ENCODE measurements at regions not wholly inside any gene's neighbourhood (a gene's known extent, or its start where the extent isn't known, plus 50 kb on each side); places are given as distances from the start of the nearest gene placed in this dataset.

DNA sequence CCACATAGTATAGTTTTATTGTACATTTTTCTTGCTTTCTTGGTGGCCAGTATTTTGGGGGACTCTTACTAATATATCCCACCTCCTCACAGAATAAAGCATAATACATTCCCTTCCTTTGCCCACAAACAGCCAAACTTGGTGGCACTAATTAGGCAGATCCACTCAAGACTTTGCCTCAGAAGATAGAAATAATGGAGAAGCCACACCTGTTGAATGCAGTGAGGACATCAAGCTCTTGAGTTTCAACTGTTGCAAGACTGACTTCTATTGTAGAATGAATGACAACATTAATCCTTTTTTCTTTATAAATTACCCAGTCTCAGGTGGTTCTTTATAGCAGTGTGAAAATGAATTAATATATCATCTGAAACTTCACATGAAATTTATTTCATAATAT, 1183.6 kb upstream of the ATXN8OS start:
- TF ChIP-seq, protein P1, sequence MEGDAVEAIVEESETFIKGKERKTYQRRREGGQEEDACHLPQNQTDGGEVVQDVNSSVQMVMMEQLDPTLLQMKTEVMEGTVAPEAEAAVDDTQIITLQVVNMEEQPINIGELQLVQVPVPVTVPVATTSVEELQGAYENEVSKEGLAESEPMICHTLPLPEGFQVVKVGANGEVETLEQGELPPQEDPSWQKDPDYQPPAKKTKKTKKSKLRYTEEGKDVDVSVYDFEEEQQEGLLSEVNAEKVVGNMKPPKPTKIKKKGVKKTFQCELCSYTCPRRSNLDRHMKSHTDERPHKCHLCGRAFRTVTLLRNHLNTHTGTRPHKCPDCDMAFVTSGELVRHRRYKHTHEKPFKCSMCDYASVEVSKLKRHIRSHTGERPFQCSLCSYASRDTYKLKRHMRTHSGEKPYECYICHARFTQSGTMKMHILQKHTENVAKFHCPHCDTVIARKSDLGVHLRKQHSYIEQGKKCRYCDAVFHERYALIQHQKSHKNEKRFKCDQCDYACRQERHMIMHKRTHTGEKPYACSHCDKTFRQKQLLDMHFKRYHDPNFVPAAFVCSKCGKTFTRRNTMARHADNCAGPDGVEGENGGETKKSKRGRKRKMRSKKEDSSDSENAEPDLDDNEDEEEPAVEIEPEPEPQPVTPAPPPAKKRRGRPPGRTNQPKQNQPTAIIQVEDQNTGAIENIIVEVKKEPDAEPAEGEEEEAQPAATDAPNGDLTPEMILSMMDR (IDR thresholded peaks at IDR 0.05; ENCODE audit: low read depth, low read length), result no peak
- TF ChIP-seq EZH2phosphoT487 (IDR thresholded peaks at IDR 0.05; ENCODE audit: low read depth), result no peak
